SK-N-MC (cell line): ENCODE measurements at regions not wholly inside any gene's neighbourhood (a gene's known extent, or its start where the extent isn't known, plus 50 kb on each side); places are given as distances from the start of the nearest gene placed in this dataset.
"Not testable (repeated sequence)": the region's sequence is repeated elsewhere in the genome, so short reads cannot be mapped to it uniquely, and the experiment has no call there.

Experiments used
- DNase-seq: peaks from one replicate; pipeline ENCODE4 v3.0.0-alpha.2; 2011; ENCODE audit warnings: low read depth, low spot score
- H3K27ac ChIP-seq: fragments of 200-600 bp; sonication (generic); 2 replicates; pipeline ENCODE4 v1.5.1; 2016; ENCODE audit warnings: mixed run types
- H3K36me3 ChIP-seq: fragments of 200-600 bp; sonication (generic); 2 replicates; pipeline ENCODE4 v1.6.1; 2017; ENCODE audit warnings: antibody characterized with exemption, low read length, mixed read lengths; ENCODE audit not compliant: insufficient read depth
- H3K4me3 ChIP-seq: fragments of 200-600 bp; sonication (generic); 2 replicates; pipeline ENCODE4 v1.5.1; 2016
- H3K9ac ChIP-seq: fragments of 200-600 bp; sonication (generic); 2 replicates; pipeline ENCODE4 v1.8.0; 2017; ENCODE audit warnings: mixed run types, mixed read lengths; ENCODE audit not compliant: insufficient read length
- H3K9me3 ChIP-seq: fragments of 200-600 bp; sonication (generic); 2 replicates; pipeline ENCODE4 v1.6.1; 2017; ENCODE audit warnings: low read depth, mild to moderate bottlenecking, antibody characterized with exemption, low read length, moderate library complexity, mixed read lengths
- EZH2 ChIP-seq: fragments of 200-600 bp; sonication (generic); IDR thresholded peaks from one replicate; pipeline ENCODE4 v1.6.1; 2017; ENCODE audit warnings: antibody characterized with exemption
- FOXP2 ChIP-seq: optimal IDR thresholded peaks from 2 replicates; pipeline ENCODE3; 2011; ENCODE audit warnings: mild to moderate bottlenecking, moderate library complexity; ENCODE audit not compliant: insufficient read depth; ENCODE audit errors: extremely low read length, control extremely low read depth
- POLR2AphosphoS5 ChIP-seq: IDR thresholded peaks from 2 replicates; pipeline ENCODE4 v1.6.1; 2012; ENCODE audit warnings: mild to moderate bottlenecking, low read depth, low read length, borderline replicate concordance

DNA sequence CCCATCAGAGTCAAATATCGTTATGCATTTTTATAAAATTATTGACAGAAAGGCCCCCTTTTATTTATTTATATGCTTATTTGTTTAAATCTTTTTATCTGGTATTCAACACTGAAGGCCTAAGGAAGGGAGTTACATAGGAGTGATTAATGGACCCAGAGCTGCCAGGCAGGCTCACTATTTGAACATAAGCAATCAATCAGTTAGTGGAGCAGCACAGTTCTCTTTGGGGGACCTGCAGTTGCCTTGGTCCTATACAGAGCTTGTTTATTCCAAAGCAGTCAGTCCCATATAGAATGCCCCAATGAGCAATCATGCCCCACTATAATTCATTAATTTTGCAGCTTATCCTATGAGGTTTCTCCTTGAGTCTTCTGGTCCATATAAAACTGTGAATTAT lies 389.4 kb upstream of the GOT2 start:
- no peak overlapping the region for H3K27ac ChIP-seq
- H3K4me3 ChIP-seq, result no peak overlapping the region
- DNase-seq, result no peak
- no peak for TF ChIP-seq EZH2
- no peak for TF ChIP-seq POLR2AphosphoS5
- no peak for TF ChIP-seq FOXP2
- H3K9ac ChIP-seq, result no peak overlapping the region
- no peaks in the 10 kb centered on the region for H3K9me3 ChIP-seq
- no peaks in the 10 kb centered on the region for H3K36me3 ChIP-seq

DNA sequence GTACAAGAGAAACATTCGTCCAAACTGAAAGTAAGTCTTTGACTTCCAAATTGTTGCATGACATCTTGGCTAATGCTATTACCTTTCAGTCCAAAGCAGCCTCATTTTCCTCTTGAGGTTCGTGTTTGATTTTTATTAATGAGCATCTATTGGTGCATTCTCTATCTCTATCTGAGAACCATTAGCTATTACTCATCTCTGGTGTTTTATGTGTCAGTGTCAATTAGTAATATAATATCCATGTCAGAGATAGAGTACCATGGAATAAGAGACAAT lies 388.1 kb upstream of the GOT2 start:
- H3K36me3 ChIP-seq, result no peaks in the 10 kb centered on the region

DNA sequence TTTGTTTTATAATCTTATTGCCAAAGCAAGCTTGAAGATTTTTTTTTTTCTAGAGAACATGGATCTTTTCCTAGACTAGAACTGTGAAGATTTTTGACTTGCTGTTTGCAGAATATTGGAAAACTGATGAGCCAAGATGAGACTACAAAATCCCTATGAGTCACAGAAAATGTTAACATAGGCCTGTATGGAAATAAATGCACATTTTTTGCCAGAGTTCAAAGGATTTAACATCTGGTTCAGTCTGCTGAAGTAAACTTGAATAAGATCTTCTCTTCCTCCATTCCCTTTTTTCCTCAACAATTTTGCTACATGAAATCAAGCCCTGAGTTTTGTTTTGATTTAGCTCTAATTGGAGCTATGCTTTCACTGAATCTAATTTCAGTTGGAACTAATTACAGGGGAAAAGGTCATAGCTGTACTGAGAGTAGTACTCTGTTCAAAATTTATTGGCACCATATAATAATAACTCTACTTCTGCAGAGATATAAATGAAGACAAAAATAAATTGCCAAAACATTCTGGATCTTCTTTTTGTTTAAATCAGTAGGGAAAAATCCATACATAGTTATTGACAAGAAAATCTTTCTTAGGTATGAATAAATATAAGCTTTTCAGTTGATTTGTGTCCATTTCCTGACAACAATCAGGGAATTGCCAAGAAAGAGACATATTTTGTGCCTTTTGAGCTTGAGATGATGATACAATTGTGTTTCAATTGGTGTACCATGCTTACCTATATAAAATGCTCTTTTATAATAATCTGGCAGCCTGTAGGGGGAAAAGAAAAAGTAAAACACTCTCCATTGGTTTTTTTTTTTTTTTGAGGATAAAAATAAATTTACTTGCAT lies 387.5 kb upstream of the GOT2 start:
- DNase-seq, result no peak
- no peak overlapping the region for H3K27ac ChIP-seq
- no peaks in the 10 kb centered on the region for H3K9me3 ChIP-seq
- no peak overlapping the region for H3K9ac ChIP-seq
- H3K36me3 ChIP-seq, result no peaks in the 10 kb centered on the region
- no peak overlapping the region for H3K4me3 ChIP-seq
- TF ChIP-seq FOXP2 (no peak), EZH2 (no peak), POLR2AphosphoS5 (no peak)

More for the DNA sequence above, 388.1 kb upstream of the GOT2 start:
- no peak overlapping the region for H3K27ac ChIP-seq
- H3K9me3 ChIP-seq, result no peaks in the 10 kb centered on the region
- TF ChIP-seq EZH2, result no peak
- no peak for TF ChIP-seq FOXP2
- TF ChIP-seq POLR2AphosphoS5, result no peak
- H3K4me3 ChIP-seq, result no peak overlapping the region
- no peak overlapping the region for H3K9ac ChIP-seq
- no peak for DNase-seq

DNA sequence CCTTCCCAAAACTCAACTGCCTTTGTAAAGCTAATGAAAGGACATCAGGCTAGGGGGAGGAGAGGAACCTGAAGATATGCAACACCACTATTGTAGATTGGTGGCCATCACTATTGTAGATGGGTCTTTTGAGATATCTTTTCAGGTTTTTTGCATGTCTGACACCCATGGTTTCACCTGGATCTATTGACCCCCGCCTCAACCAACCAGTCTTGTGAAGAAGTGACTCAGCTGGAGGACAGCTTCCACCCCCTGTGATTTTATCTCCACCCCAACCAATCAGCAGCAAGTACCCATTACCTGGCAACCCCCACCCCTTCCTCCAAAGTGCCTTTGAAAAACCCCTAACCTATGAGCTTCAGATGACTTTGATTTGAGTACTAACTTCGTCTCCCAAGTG lies 382.6 kb upstream of the GOT2 start:
- DNase-seq, result no peak
- H3K27ac ChIP-seq, result no peak overlapping the region
- TF ChIP-seq EZH2, result no peak
- H3K9me3 ChIP-seq, result no peaks in the 10 kb centered on the region
- H3K36me3 ChIP-seq, result no peaks in the 10 kb centered on the region
- no peak overlapping the region for H3K4me3 ChIP-seq
- no peak overlapping the region for H3K9ac ChIP-seq

DNA sequence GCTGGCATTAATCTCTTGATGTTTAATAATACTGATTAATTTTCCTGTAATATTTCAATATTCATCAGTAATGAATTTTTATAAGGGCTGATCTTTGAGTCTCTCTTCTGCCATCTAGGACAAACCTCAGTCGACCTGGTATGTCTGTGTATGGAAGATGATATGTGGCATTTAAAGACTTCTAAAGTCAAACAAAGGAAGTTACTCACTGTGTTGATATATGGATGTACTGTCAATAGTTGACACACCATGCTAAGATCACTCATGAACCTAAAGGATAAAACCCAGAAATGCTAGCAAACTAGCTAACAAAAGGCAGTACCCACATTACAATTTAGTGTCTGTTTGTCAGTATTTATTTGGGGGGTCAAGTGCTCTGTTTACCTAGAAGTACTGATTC lies 380.7 kb upstream of the GOT2 start:
- H3K9ac ChIP-seq, result no peak overlapping the region
- TF ChIP-seq FOXP2 (no peak), POLR2AphosphoS5 (no peak), EZH2 (no peak)
- DNase-seq, result no peak
- H3K9me3 ChIP-seq, result no peaks in the 10 kb centered on the region
- H3K36me3 ChIP-seq, result no peaks in the 10 kb centered on the region
- no peak overlapping the region for H3K27ac ChIP-seq
- H3K4me3 ChIP-seq, result no peak overlapping the region

DNA sequence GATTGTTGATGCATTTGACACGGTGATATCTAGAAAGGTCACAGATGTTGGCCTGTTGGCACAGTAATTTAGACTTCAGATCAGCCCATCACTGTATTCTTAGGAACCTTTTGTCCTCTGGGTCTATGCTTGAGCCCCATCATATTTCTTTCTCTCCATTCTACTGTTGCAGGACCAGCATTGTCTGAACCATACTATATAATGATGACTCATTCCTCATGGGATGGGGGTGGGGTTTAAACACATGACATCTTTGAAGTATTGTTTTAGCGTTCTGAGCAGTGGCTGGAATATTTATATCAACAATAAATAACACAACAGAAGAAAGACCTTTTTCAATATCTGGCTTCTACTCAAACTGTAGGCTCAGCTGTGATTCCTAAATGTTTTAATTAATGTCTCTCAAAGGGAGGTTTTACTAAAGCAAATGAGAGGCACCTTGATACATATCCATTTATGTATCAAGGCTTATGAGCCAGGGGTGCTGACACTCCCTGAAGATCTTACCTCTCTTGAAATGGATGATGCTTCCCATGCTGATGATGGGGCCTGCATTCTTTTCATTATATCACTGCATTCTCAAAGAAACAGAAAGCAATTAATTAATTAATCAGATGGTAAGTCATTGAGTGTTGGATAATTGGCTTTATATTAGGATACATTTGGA lies 379.0 kb upstream of the GOT2 start:
- no peak overlapping the region for H3K4me3 ChIP-seq
- H3K9me3 ChIP-seq, result no peaks in the 10 kb centered on the region
- no peaks in the 10 kb centered on the region for H3K36me3 ChIP-seq
- TF ChIP-seq EZH2 (no peak), FOXP2 (no peak), POLR2AphosphoS5 (no peak)
- DNase-seq, result no peak
- no peak overlapping the region for H3K27ac ChIP-seq
- no peak overlapping the region for H3K9ac ChIP-seq

DNA sequence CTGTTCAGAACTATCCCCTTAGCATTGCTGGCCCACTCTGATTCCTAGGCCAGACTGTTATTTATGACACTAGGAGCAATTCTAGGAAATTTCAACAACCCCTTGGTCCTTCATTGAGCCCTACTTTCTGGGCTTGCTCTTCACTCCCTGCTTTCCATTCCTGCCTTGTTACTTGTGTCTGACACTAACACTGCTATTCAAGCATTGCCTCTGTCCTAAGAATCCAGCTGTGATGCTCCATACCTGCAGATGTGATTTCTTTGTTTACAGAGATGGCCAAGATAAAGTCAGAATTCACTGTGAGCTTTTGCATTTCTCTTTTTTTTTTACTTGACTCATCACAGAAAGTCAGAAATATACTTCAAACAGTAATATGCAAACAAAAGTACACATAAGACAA lies 377.2 kb upstream of the GOT2 start:
- Histone ChIP-seq H3K9me3 (no peaks in the 10 kb centered on the region), H3K9ac (no peak overlapping the region), H3K36me3 (no peaks in the 10 kb centered on the region), H3K27ac (no peak overlapping the region), H3K4me3 (no peak overlapping the region)
- no peak for DNase-seq
- no peak for TF ChIP-seq FOXP2
- TF ChIP-seq POLR2AphosphoS5, result no peak

DNA sequence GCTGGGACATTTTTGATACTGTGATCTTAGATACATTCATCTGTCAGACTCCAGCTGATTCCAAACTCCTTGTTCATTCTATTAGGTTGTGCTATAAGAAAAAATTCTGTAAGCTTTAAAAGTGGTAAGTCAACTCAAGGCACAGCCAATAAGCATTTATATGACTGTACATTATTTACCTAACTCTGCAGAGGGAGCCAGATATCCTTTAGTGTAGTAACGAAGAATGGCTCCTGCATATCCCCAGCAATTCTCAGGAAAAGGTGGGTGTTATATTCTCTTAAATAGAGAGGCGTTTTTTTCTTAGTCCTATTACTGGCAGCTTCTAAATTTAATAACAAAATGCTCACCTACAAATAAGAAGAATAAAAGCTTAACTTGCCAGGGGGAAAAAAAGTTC lies 374.3 kb upstream of the GOT2 start:
- Histone ChIP-seq H3K4me3 (no peak overlapping the region), H3K36me3 (no peaks in the 10 kb centered on the region), H3K9ac (no peak overlapping the region), H3K27ac (no peak overlapping the region), H3K9me3 (no peaks in the 10 kb centered on the region)
- TF ChIP-seq EZH2 (no peak), POLR2AphosphoS5 (no peak), FOXP2 (no peak)
- DNase-seq, result no peak

DNA sequence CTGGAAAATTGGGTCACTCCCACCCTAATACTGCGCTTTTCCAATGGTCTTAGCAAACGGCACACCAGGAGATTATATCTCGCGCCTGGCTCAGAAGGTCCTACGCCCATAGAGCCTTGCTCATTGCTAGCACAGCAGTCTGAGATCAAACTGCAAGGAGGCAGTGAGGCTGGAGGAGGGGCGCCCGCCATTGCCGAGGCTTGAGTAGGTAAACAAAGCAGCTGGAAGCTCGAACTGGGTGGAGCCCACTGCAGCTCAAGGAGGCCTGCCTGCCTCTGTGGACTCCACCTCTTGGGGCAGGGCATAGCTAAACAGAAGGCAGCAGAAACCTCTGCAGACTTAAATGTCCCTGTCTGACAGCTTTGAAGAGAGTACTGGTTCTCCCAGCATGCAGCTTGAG lies 362.6 kb upstream of the GOT2 start:
- H3K27ac ChIP-seq, H3K4me3 ChIP-seq, DNase-seq, H3K9ac ChIP-seq, H3K9me3 ChIP-seq, H3K36me3 ChIP-seq: not testable (repeated sequence)
